OCI-LY7 (cell line): ENCODE measurements at regions not wholly inside any gene's neighbourhood (a gene's known extent, or its start where the extent isn't known, plus 50 kb on each side); places are given as distances from the start of the nearest gene placed in this dataset.

Source experiments
- EZH2phosphoT487 ChIP-seq: fragments of 200-600 bp; sonication (generic); IDR thresholded peaks from 2 replicates; pipeline ENCODE4 v1.6.1; 2018; ENCODE audit warnings: low read depth, borderline replicate concordance, mild to moderate bottlenecking, mixed run types, antibody characterized with exemption, low read length, moderate library complexity, mixed read lengths
- TF ChIP-seq, protein P1 (sequence below): fragments of 200-600 bp; sonication (generic); conservative IDR thresholded peaks from 2 replicates; pipeline ENCODE4 v1.5.1; 2014; ENCODE audit warnings: mild to moderate bottlenecking, antibody characterized with exemption, low read length, moderate library complexity, mixed read lengths

- TF ChIP-seq, protein P1, sequence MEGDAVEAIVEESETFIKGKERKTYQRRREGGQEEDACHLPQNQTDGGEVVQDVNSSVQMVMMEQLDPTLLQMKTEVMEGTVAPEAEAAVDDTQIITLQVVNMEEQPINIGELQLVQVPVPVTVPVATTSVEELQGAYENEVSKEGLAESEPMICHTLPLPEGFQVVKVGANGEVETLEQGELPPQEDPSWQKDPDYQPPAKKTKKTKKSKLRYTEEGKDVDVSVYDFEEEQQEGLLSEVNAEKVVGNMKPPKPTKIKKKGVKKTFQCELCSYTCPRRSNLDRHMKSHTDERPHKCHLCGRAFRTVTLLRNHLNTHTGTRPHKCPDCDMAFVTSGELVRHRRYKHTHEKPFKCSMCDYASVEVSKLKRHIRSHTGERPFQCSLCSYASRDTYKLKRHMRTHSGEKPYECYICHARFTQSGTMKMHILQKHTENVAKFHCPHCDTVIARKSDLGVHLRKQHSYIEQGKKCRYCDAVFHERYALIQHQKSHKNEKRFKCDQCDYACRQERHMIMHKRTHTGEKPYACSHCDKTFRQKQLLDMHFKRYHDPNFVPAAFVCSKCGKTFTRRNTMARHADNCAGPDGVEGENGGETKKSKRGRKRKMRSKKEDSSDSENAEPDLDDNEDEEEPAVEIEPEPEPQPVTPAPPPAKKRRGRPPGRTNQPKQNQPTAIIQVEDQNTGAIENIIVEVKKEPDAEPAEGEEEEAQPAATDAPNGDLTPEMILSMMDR = no peak
- TF ChIP-seq EZH2phosphoT487 = no peak
Measured at GRCh38 chr7:51899611-51900010, 583.0 kb upstream of the COBL start.
